GM10248 (cell line): ENCODE measurements at regions not wholly inside any gene's neighbourhood (a gene's known extent, or its start where the extent isn't known, plus 50 kb on each side); places are given as distances from the start of the nearest gene placed in this dataset.

Experiments
- CTCF ChIA-PET: fragments of 300-600 bp; sonication (Branson Sonifier 250); formaldehyde crosslinking; extraction: SDS; loops from one replicate; lab custom pipeline; 2021; ENCODE audit warnings: antibody characterized with exemption; lab: Yijun Ruan, JAX
- POLR2A ChIA-PET: fragments of 350-650 bp; sonication (Branson Sonifier 250); formaldehyde crosslinking; extraction: SDS; loops from one replicate; lab custom pipeline; 2020; ENCODE audit warnings: antibody characterized with exemption; lab: Yijun Ruan, JAX
- DNase-seq: peaks from one replicate; pipeline ENCODE4 v3.0.0; 2012; ENCODE audit errors: extremely low spot score
- TF ChIP-seq, protein P1 (sequence below): IDR thresholded peaks from 2 replicates; pipeline ENCODE4 v1.5.1; 2012; ENCODE audit warnings: mild to moderate bottlenecking, low read depth; ENCODE audit errors: extremely low read depth, missing control alignments, control extremely low read depth

DNA sequence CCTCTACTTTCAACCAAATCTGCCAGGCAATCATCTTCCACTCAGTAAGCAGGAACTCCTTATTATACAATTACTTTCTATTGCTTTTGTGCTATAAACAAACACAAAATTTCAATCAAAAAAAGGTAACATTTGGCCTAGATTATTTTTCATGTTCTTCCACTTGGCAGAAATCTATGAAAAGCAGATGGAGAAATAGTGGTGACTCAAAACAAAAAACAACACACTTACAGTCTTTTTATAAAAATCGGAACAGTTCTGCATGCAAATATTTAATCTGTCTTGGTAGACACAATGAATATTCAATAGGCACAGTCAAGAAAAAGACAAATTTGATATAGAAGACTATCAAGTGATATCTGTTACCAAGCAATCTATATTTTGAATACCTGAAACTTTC, 376.8 kb downstream of the RPS29 start:
- TF ChIP-seq, protein P1, sequence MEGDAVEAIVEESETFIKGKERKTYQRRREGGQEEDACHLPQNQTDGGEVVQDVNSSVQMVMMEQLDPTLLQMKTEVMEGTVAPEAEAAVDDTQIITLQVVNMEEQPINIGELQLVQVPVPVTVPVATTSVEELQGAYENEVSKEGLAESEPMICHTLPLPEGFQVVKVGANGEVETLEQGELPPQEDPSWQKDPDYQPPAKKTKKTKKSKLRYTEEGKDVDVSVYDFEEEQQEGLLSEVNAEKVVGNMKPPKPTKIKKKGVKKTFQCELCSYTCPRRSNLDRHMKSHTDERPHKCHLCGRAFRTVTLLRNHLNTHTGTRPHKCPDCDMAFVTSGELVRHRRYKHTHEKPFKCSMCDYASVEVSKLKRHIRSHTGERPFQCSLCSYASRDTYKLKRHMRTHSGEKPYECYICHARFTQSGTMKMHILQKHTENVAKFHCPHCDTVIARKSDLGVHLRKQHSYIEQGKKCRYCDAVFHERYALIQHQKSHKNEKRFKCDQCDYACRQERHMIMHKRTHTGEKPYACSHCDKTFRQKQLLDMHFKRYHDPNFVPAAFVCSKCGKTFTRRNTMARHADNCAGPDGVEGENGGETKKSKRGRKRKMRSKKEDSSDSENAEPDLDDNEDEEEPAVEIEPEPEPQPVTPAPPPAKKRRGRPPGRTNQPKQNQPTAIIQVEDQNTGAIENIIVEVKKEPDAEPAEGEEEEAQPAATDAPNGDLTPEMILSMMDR, result no peak
- no peak for DNase-seq
- ChIA-PET POLR2A (no interaction called here), CTCF (interaction anchor here (1.1 kb wide), 1 partner anchor 8 kb away, joined by 3 read pairs; no protein-coding TSS in a partner anchor)

DNA sequence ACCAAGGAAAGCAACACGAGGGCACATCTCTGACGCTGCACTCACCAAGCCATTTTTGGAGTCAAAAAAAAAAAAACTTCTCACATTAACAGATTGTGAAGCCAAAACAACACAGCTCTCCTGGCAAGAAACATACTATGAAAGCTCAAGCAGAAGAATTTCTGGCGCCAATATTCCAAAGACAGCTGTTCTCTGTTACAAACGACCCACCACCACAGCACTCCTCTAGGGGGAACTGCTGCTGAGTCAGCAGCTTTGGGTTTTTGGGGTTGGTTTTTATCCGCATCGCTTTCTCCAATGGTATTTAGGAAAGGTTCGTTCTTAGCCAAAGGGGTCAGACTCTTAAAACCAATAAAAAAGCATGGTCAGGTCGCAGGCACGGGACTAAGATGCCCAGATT, 379.4 kb downstream of the RPS29 start:
- DNase-seq, result no peak
- ChIA-PET CTCF (no interaction called here), POLR2A (no interaction called here)
- TF ChIP-seq, protein P1, result no peak

DNA sequence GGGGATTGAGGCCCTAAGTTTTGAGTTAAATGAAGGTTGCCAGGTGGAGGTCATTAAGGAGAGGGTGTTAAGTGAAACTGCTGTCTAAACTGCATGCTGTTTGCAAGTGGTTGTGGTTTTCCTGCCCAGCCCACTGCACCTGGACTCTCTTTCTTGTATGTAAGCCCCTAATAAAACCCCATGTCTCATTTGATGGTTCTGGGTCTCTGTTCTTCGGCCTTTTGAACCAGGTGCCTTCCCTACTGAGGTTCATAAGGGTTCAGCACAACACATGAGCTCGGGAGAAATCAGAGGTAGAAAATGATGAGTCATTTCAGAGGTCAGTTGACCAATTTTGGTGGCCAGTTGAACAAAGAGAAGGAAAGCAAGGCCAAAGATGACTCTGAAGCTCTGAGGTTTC, 382.5 kb downstream of the RPS29 start:
- CTCF ChIA-PET, result no interaction called here
- POLR2A ChIA-PET, result no interaction called here
- TF ChIP-seq, protein P1, result no peak
- no peak for DNase-seq

DNA sequence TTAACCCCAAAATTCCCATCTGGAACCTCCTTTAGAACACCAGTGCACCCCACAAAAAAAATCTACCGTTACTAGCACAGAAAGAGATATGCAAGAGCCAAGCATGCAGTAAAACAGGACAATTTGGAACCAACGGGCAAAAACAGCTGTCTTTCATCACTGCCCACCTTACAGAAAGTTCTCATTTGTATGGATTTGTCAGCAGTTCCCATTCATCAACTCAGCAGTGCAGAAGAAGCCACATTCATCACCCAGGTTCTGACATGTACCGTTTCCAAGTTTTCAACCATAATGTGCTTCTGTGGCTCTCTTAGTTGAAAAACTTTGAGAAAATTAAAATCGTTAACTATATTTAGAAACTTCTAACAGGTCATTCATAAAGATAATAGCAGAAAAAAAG, 387.0 kb downstream of the RPS29 start:
- DNase-seq, result no peak
- TF ChIP-seq, protein P1, result no peak
- POLR2A ChIA-PET, result no interaction called here
- CTCF ChIA-PET, result no interaction called here

DNA sequence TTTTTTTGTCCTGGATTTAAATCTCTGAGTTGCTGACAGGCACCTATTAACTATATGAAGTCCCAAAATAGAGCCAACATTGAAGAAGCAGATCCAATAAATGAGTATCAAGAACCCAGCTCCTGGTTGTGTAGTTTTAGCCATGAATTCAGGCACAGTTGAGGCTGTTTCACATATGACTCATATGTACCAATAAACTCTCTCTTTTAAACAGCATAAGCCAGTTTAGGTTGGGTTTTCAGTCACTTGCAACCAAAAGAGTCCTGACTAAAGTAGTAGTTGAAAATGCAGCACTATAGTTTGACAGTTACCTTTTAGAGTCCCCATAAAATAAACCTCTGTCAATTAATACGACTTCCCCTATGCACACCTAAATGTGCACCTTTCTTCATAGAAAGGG, 389.9 kb downstream of the RPS29 start:
- ChIA-PET POLR2A (no interaction called here), CTCF (no interaction called here)
- DNase-seq, result no peak
- TF ChIP-seq, protein P1, result no peak

DNA sequence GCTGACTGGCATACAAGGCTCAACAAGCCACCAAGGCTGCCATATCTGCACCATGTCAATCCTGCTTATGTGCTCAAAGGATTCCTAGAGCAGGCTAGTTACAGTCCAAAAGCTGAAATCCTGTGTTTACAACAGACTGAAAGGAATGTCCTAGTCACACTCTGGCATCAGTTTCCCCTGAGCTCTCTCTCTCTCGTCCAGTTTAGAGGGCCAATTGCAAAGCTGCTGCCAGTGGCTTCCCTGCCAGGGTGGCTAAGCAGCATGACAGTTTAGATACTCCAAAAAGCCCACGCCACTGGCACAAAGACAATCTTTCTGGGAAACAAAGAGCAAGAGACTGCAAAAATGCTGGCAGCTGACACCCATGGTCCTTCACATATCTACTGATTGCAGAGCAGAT, 392.1 kb downstream of the RPS29 start:
- CTCF ChIA-PET, result no interaction called here
- no peak for DNase-seq
- TF ChIP-seq, protein P1, result no peak
- POLR2A ChIA-PET, result no interaction called here
